Body of pancreas (tissue), 4 donors: ENCODE measurements at regions not wholly inside any gene's neighbourhood (a gene's known extent, or its start where the extent isn't known, plus 50 kb on each side); places are given as distances from the start of the nearest gene placed in this dataset.

Source experiments
- POLR2A ChIP-seq, 3 donors: fragments of 450-650 bp; IDR thresholded peaks; one replicate each; pipeline ENCODE4 v1.6.1; 2016; ENCODE audit warnings: antibody characterized with exemption in 3 of 3, mild to moderate bottlenecking in 2 of 3
- TF ChIP-seq, protein P1 (sequence below), 7 experiments: fragments of 450-650 bp in 4 of 7; fragments of 200-600 bp in 3 of 7; sonication (generic) in 3 of 7; IDR thresholded peaks; one replicate each; pipeline ENCODE4 v1.5.1; 2016 to 2019; ENCODE audit warnings: antibody characterized with exemption in 7 of 7

DNA sequence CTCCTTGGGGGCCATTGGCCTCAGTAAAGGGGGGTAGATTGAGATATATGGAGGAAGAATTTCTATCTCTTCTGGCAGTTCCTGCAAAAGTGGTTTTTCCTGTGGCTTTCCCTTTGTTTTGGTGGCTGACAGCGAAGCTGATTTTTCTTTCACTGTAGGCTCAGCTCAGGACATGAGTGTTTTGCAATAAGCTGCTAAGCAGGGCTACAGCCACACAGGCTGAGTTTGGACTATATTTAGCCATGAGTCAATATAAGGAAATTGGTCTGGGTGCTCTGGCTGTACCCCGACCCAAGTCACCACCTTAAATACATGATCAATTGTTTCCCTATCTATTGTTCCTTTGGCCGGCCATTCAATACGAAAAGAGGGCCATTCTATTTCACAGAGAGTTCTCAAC lies 212.7 kb upstream of the KCND2 start:
- no peak for TF ChIP-seq POLR2A (IDR thresholded peaks at IDR 0.05)
- TF ChIP-seq, protein P1, sequence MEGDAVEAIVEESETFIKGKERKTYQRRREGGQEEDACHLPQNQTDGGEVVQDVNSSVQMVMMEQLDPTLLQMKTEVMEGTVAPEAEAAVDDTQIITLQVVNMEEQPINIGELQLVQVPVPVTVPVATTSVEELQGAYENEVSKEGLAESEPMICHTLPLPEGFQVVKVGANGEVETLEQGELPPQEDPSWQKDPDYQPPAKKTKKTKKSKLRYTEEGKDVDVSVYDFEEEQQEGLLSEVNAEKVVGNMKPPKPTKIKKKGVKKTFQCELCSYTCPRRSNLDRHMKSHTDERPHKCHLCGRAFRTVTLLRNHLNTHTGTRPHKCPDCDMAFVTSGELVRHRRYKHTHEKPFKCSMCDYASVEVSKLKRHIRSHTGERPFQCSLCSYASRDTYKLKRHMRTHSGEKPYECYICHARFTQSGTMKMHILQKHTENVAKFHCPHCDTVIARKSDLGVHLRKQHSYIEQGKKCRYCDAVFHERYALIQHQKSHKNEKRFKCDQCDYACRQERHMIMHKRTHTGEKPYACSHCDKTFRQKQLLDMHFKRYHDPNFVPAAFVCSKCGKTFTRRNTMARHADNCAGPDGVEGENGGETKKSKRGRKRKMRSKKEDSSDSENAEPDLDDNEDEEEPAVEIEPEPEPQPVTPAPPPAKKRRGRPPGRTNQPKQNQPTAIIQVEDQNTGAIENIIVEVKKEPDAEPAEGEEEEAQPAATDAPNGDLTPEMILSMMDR (IDR thresholded peaks at IDR 0.05): no peak
